Right lobe of liver (tissue), 6 donors: ENCODE measurements at regions not wholly inside any gene's neighbourhood (a gene's known extent, or its start where the extent isn't known, plus 50 kb on each side); places are given as distances from the start of the nearest gene placed in this dataset.

ENCODE experiments used
- ATAC-seq, 4 donors: fragments of 200-7000 bp; cut with Tn5 transposase; one replicate each; pipeline ENCODE4 v1.9.1; 2020; ENCODE audit warnings: mild to moderate bottlenecking in 4 of 4, moderate library complexity in 4 of 4
- DNase-seq, 3 donors: peaks; one replicate each; pipeline ENCODE4 v3.0.0-alpha.2; 2020
- H3K27ac ChIP-seq, 3 donors: fragments of 200-600 bp; one replicate each; pipeline ENCODE4 v1.8.0; 2022
- H3K27me3 ChIP-seq, 2 donors: fragments of 200-600 bp; one replicate each; pipeline ENCODE4 v1.8.0; 2022
- H3K36me3 ChIP-seq, 4 donors: fragments of 200-600 bp; sonication (generic) in 1 of 4; one replicate each; pipeline versions ENCODE4 v1.5.1 to v1.8.0; 2017 to 2022; ENCODE audit warnings: control low read depth in 1 of 4
- H3K4me1 ChIP-seq, 4 donors: fragments of 200-600 bp; sonication (generic) in 1 of 4; one replicate each; pipeline versions ENCODE4 v1.5.1 to v1.8.0; 2017 to 2022; ENCODE audit warnings: control low read depth in 1 of 4
- H3K4me3 ChIP-seq, 3 donors: fragments of 200-600 bp; one replicate each; pipeline ENCODE4 v1.8.0; 2022
- H3K9me3 ChIP-seq, 4 donors: fragments of 200-600 bp; sonication (generic) in 1 of 4; one replicate each; pipeline versions ENCODE4 v1.5.1 to v1.8.0; 2017 to 2022; ENCODE audit warnings: control low read depth in 1 of 4
- CTCF ChIP-seq, 4 donors: fragments of 200-600 bp in 3 of 4; fragments of 450-650 bp in 1 of 4; IDR thresholded peaks; one replicate each; pipeline versions ENCODE4 v1.5.1 to v1.8.0; 2016 to 2022; ENCODE audit warnings: antibody characterized with exemption in 4 of 4, mild to moderate bottlenecking in 2 of 4
- POLR2A ChIP-seq: fragments of 450-650 bp; IDR thresholded peaks from one replicate; pipeline ENCODE4 v1.6.1; 2017; ENCODE audit warnings: antibody characterized with exemption, mild to moderate bottlenecking
- WGBS: methylation state at CpG from one replicate; pipeline ENCODE4 v1.1.6; 2018; ENCODE audit warnings: low coverage, low lambda C conversion rate; ENCODE audit not compliant: insufficient coverage; ENCODE audit errors: missing lambda C conversion rate; 5-methylcytosine and 5-hydroxymethylcytosine counted together
- intact Hi-C, 2 donors: fragments of 100-400 bp; cut with DNase I; formaldehyde crosslinking; loops; one replicate each; pipeline versions ENCODE4 v1.11.2 to v1.14.1; 2022
- donor health status: DM: no; HTN: yes; CAD: no.
- donor health status: DM: no; HTN: no; CAD: no.
- donor health status: DM: no; HTN: no; CAD: no.
- donor health status: DM: no; HTN: yes; CAD: no.
- donor health status: DM: no; HTN: yes; CAD: no.

DNA sequence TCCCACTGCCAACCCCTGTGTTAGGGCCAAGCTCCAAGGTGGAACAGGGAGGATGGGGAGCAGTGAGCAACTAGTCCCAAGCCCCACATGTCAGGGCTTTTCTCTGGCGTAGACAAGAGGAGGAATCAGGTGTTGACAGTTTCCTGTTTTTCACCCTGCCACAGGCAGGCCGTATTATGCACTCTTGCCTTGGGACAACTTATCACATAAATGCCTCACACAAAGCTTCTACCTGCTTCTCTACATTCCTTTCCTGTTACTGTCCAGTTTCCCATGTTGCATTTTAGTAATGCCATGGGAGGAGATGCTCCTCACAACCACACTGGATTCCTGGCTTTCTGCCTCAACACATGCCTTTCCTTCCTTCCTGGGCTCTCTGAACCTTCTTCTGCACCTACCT lies 381.2 kb upstream of the ATP11B start:
- ATAC-seq (no peak), DNase-seq (no peak)
- Histone ChIP-seq H3K27me3 (no peaks in the 10 kb centered on the region), H3K27ac (no peak overlapping the region), H3K9me3 (no peaks in the 10 kb centered on the region), H3K36me3 (no peaks in the 10 kb centered on the region), H3K4me3 (no peak overlapping the region), H3K4me1 (no peaks in the 10 kb centered on the region)
- intact Hi-C loops: no loop called here
- no peak for TF ChIP-seq POLR2A
- TF ChIP-seq CTCF (IDR thresholded peaks at IDR 0.05): no peak
- 30% methylated on average over 2 of the region's 2 CpGs for WGBS

GRCh38 chr3:182413061-182413460 lies 380.2 kb upstream of the ATP11B start:
- intact Hi-C loops: no loop called here
- no peak for DNase-seq

DNA sequence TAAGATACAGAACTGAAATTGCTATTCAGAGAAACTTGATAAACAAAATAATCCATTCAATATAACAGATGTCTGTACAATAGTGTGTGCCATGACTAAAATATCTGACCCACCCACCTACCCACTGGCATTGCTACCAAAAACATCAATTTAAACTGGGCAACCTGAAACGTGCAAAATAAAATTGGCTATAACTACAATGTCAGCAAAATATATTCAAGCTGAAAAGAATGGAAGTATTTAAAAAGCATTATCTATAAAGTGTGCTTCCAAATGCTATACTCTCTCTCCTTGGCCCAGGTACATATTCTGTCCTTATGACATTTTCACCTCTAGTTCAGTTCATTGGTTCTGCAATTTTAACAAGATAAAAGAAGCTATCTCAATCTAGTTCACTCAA lies 379.6 kb upstream of the ATP11B start:
- H3K27ac ChIP-seq: no peak overlapping the region
- H3K36me3 ChIP-seq: no peaks in the 10 kb centered on the region
- WGBS: 26% methylated on average over 1 of the region's 1 CpG
- H3K27me3 ChIP-seq: no peaks in the 10 kb centered on the region
- H3K4me3 ChIP-seq: no peak overlapping the region
- ATAC-seq (no peak), DNase-seq (no peak)
- H3K9me3 ChIP-seq: no peaks in the 10 kb centered on the region
- intact Hi-C loops: no loop called here
- H3K4me1 ChIP-seq: no peaks in the 10 kb centered on the region
- TF ChIP-seq POLR2A (no peak), CTCF (IDR thresholded peaks at IDR 0.05) (no peak)

More at GRCh38 chr3:182413061-182413460, 380.2 kb upstream of the ATP11B start:
- Histone ChIP-seq H3K4me1 (no peaks in the 10 kb centered on the region), H3K27ac (no peak overlapping the region), H3K4me3 (no peak overlapping the region), H3K36me3 (no peaks in the 10 kb centered on the region), H3K27me3 (no peaks in the 10 kb centered on the region), H3K9me3 (no peaks in the 10 kb centered on the region)
- no peak for ATAC-seq
- WGBS: 25% methylated on average over 1 of the region's 1 CpG
- TF ChIP-seq POLR2A: no peak
- TF ChIP-seq CTCF (IDR thresholded peaks at IDR 0.05): no peak

DNA sequence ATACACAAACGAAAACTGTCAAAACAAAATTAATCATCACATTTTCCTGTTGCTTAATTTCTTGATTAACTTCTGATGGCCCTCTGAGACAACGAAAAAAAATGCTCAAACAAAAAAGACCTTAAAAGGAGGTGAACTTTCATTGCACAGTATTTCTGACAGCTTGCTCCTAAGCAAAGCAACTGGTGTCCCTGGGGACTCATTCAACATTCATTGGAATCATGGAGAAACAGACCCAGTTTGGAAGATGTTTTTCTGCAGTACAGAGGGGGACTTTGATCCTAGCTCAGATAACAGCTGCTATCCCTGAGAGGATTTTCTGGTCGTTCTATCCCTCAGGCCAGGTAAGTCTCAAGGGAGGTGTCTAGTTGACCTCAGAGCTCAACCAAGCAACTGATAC lies 378.7 kb upstream of the ATP11B start:
- no peak for DNase-seq
- Histone ChIP-seq H3K4me3 (no peak overlapping the region), H3K4me1 (no peaks in the 10 kb centered on the region), H3K27ac (no peak overlapping the region), H3K9me3 (no peaks in the 10 kb centered on the region), H3K27me3 (no peaks in the 10 kb centered on the region), H3K36me3 (no peaks in the 10 kb centered on the region)
- ATAC-seq: no peak
- intact Hi-C loops: no loop called here
- WGBS: 8% methylated on average over 3 of the region's 3 CpGs
- no peak for TF ChIP-seq CTCF (IDR thresholded peaks at IDR 0.05)
- no peak for TF ChIP-seq POLR2A

DNA sequence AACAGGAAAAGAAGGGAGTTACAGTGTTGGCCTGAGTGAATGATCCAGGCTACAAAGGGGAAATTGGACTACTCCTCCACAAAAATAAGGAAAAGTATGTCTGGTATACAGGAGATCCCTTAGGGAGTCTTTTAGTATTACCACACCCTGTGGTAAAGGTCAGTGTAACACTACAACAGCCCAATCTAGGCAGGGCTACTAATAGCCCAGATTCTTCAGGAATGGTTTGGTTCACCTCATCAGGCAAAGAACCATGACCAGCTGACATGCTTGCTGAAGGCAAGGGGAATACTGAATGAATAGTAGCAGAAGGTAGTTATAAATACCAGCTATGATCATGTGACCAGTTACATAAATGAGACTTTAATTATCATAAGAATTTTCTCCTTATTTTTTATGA lies 372.6 kb upstream of the ATP11B start:
- Histone ChIP-seq H3K4me3 (no peak overlapping the region), H3K27ac (no peak overlapping the region), H3K9me3 (no peaks in the 10 kb centered on the region), H3K27me3 (no peaks in the 10 kb centered on the region), H3K4me1 (no peaks in the 10 kb centered on the region), H3K36me3 (no peaks in the 10 kb centered on the region)
- ATAC-seq (no peak), DNase-seq (no peak)
- TF ChIP-seq POLR2A: no peak
- TF ChIP-seq CTCF (IDR thresholded peaks at IDR 0.05): no peak
- intact Hi-C loops: no loop called here
